OCI-LY1 (cell line): ENCODE measurements at regions not wholly inside any gene's neighbourhood (a gene's known extent, or its start where the extent isn't known, plus 50 kb on each side); places are given as distances from the start of the nearest gene placed in this dataset.

ENCODE experiments used
- H2AFZ ChIP-seq: fragments of 200-600 bp; sonication (generic), shearing (Covaris generic); 2 replicates; pipeline ENCODE4 v1.6.0; 2014; ENCODE audit warnings: antibody characterized with exemption, mild to moderate bottlenecking, low read length
- H3F3A ChIP-seq: fragments of 200-600 bp; sonication (generic), shearing (Covaris generic); 2 replicates; pipeline ENCODE4 v1.6.0; 2014; ENCODE audit warnings: mild to moderate bottlenecking, antibody characterized with exemption, low read length, moderate library complexity; ENCODE audit not compliant: insufficient read depth
- H3K27ac ChIP-seq: fragments of 200-600 bp; sonication (generic); 2 replicates; pipeline ENCODE4 v1.5.1; 2014; ENCODE audit warnings: low read length, mixed run types, mild to moderate bottlenecking, low read depth; ENCODE audit not compliant: poor library complexity, severe bottlenecking
- H3K27me3 ChIP-seq: fragments of 200-600 bp; sonication (generic); 2 replicates; pipeline ENCODE4 v1.6.0; 2014; ENCODE audit warnings: antibody characterized with exemption, mild to moderate bottlenecking, low read length, moderate library complexity; ENCODE audit not compliant: insufficient read depth
- H3K36me3 ChIP-seq: fragments of 200-600 bp; sonication (generic); 2 replicates; pipeline ENCODE4 v1.6.1; 2014; ENCODE audit warnings: mild to moderate bottlenecking, antibody characterized with exemption, low read length, moderate library complexity, mixed read lengths; ENCODE audit not compliant: insufficient read depth
- H3K4me1 ChIP-seq: fragments of 200-600 bp; sonication (generic); 2 replicates; pipeline ENCODE4 v1.5.1; 2014; ENCODE audit warnings: mild to moderate bottlenecking, low read length, moderate library complexity; ENCODE audit not compliant: insufficient read depth, severe bottlenecking
- H3K4me2 ChIP-seq: fragments of 200-600 bp; sonication (generic), shearing (Covaris generic); 2 replicates; pipeline ENCODE4 v1.6.1; 2014; ENCODE audit warnings: low read length
- H3K4me3 ChIP-seq: fragments of 200-600 bp; sonication (generic); 2 replicates; pipeline ENCODE4 v1.5.1; 2014; ENCODE audit warnings: low read length, low read depth, mild to moderate bottlenecking, mixed read lengths; ENCODE audit not compliant: poor library complexity, severe bottlenecking
- H3K79me2 ChIP-seq: fragments of 200-600 bp; shearing (Covaris generic); 2 replicates; pipeline ENCODE4 v1.6.1; 2016; ENCODE audit warnings: mixed run types, low read length, mixed read lengths; ENCODE audit not compliant: insufficient read depth
- H3K9ac ChIP-seq: fragments of 200-600 bp; sonication (generic), shearing (Covaris generic); 2 replicates; pipeline ENCODE4 v1.6.1; 2014; ENCODE audit warnings: mild to moderate bottlenecking, low read length, mixed read lengths
- H3K9me2 ChIP-seq: fragments of 200-600 bp; sonication (generic), shearing (Covaris generic); 2 replicates; pipeline ENCODE4 v1.6.1; 2014; ENCODE audit warnings: low read depth, mild to moderate bottlenecking, low read length, mixed read lengths
- H3K9me3 ChIP-seq: fragments of 200-600 bp; shearing (Covaris generic); 2 replicates; pipeline ENCODE4 v1.6.1; 2014; ENCODE audit warnings: low read length, mixed read lengths
- H4K20me1 ChIP-seq: fragments of 200-600 bp; sonication (generic), shearing (Covaris generic); 2 replicates; pipeline ENCODE4 v1.6.0; 2016; ENCODE audit warnings: mild to moderate bottlenecking, low read length; ENCODE audit not compliant: insufficient read depth
- CTCF ChIP-seq: fragments of 200-600 bp; sonication (generic), shearing (Covaris generic); IDR thresholded peaks from 2 replicates; pipeline ENCODE4 v1.5.1; 2017; ENCODE audit warnings: mild to moderate bottlenecking, antibody characterized with exemption, low read length, moderate library complexity, mixed read lengths
- EZH2 ChIP-seq: fragments of 200-600 bp; sonication (generic), shearing (Covaris generic); IDR thresholded peaks from 2 replicates; pipeline ENCODE4 v1.8.0; 2017; ENCODE audit warnings: borderline replicate concordance, mixed run types, mild to moderate bottlenecking, antibody characterized with exemption, low read length, moderate library complexity, mixed read lengths

GRCh38 chr13:76449716-76450115 is 436.5 kb downstream of the KCTD12 start:
- Histone ChIP-seq H2AFZ (no peak overlapping the region), H3K27me3 (no peaks in the 10 kb centered on the region), H4K20me1 (no peaks in the 10 kb centered on the region), H3K4me3 (no peak overlapping the region), H3K36me3 (no peaks in the 10 kb centered on the region), H3K9me2 (no peaks in the 10 kb centered on the region), H3K27ac (no peak overlapping the region), H3K9ac (no peak overlapping the region), H3F3A (no peaks in the 10 kb centered on the region), H3K79me2 (no peaks in the 10 kb centered on the region), H3K4me2 (no peak overlapping the region), H3K4me1 (no peaks in the 10 kb centered on the region), H3K9me3 (peaks cover 9% of the 10 kb centered on the region)
- TF ChIP-seq EZH2, result no peak
- TF ChIP-seq CTCF, result no peak

- Histone ChIP-seq H3K4me2 (no peak overlapping the region), H3K9me2 (no peaks in the 10 kb centered on the region), H3K27ac (no peak overlapping the region), H3K9ac (no peak overlapping the region), H3F3A (no peaks in the 10 kb centered on the region), H3K4me1 (no peaks in the 10 kb centered on the region), H3K27me3 (no peaks in the 10 kb centered on the region), H3K9me3 (peaks cover 5% of the 10 kb centered on the region; the same call in 1 of the 2 replicates), H3K36me3 (no peaks in the 10 kb centered on the region), H3K4me3 (no peak overlapping the region), H4K20me1 (no peaks in the 10 kb centered on the region), H2AFZ (no peak overlapping the region), H3K79me2 (no peaks in the 10 kb centered on the region)
- TF ChIP-seq CTCF (no peak), EZH2 (no peak)
Measured at GRCh38 chr13:76446191-76446590, 440.0 kb downstream of the KCTD12 start.

GRCh38 chr13:76440568-76440967 is 445.6 kb downstream of the KCTD12 start:
- TF ChIP-seq CTCF, result no peak
- TF ChIP-seq EZH2, result no peak
- Histone ChIP-seq H3K36me3 (no peaks in the 10 kb centered on the region), H3K4me2 (no peak overlapping the region), H3K9me2 (no peaks in the 10 kb centered on the region), H2AFZ (no peak overlapping the region), H3K27ac (no peak overlapping the region), H3K4me1 (peaks cover 8% of the 10 kb centered on the region), H3K9ac (no peak overlapping the region; the same call in 1 of the 2 replicates), H4K20me1 (no peaks in the 10 kb centered on the region), H3K79me2 (no peaks in the 10 kb centered on the region), H3K9me3 (peaks cover 5% of the 10 kb centered on the region; the same call in 1 of the 2 replicates), H3K4me3 (no peak overlapping the region), H3F3A (no peaks in the 10 kb centered on the region), H3K27me3 (no peaks in the 10 kb centered on the region)
